ENCODE measurements at regions not wholly inside any gene's neighbourhood (a gene's known extent, or its start where the extent isn't known, plus 50 kb on each side); places are given as distances from the start of the nearest gene placed in this dataset.
A peak's percentile ranks its signal among the peaks of the same experiment; 100 is the strongest.

DNA sequence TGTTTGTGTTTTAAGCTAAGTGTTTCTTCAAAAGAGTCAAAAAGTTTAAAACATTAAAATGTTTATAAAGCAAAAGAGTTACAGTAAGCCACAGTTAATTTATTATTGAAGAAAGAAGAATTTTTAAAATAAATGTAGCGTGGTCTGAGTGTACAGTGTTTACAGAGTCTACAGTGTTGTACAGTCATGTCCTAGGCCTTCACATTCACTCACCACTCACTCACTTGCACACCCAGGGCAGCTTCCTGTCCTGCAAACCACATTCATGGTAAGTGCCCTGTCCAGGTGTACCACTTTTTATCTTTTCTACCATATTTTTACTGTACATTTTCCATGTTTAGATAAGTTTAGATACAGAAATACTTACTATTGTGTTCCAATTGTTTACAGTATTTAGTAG, 239.7 kb upstream of the AGA start:
- H3K4me1 ChIP-seq = no peaks in the 10 kb centered on the region
- H3K4me3 ChIP-seq = no peak overlapping the region
- no peaks in the 10 kb centered on the region for H3K27me3 ChIP-seq
- ATAC-seq = no peak
- no peak for TF ChIP-seq POLR2A (IDR thresholded peaks at IDR 0.05)
- TF ChIP-seq, protein P1, sequence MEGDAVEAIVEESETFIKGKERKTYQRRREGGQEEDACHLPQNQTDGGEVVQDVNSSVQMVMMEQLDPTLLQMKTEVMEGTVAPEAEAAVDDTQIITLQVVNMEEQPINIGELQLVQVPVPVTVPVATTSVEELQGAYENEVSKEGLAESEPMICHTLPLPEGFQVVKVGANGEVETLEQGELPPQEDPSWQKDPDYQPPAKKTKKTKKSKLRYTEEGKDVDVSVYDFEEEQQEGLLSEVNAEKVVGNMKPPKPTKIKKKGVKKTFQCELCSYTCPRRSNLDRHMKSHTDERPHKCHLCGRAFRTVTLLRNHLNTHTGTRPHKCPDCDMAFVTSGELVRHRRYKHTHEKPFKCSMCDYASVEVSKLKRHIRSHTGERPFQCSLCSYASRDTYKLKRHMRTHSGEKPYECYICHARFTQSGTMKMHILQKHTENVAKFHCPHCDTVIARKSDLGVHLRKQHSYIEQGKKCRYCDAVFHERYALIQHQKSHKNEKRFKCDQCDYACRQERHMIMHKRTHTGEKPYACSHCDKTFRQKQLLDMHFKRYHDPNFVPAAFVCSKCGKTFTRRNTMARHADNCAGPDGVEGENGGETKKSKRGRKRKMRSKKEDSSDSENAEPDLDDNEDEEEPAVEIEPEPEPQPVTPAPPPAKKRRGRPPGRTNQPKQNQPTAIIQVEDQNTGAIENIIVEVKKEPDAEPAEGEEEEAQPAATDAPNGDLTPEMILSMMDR (IDR thresholded peaks at IDR 0.05) = no peak
- no peak overlapping the region for H3K27ac ChIP-seq
- DNase-seq = no peak
- intact Hi-C loops (cut with DNase I) = no loop called here
- WGBS, 2 donors = 89 to 95% methylated on average over 1 of the region's 1 CpG
- no peaks in the 10 kb centered on the region for H3K36me3 ChIP-seq (replicated peaks in 1 of 2; ENCODE audit: insufficient read depth in 1 of 2, low read depth in 2 of 2)
- no peaks in the 10 kb centered on the region for H3K9me3 ChIP-seq

DNA sequence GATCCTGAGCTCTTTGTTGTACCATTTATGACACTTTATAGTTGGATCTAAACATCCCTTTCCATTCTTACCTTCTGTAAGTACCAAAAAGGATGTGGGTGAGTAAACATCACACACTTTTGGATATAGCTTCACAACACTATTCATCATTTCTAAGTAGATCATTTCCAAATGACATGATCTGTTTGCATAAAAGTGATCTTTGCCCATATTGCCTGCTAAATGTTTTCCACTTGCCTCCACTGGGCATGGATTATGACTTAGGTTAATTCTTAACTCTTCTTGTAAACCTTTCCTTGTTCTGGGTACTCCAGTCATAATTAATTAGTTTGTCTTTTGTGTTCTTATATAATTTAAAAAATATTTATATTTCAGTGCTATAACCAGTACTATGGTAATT, 244.9 kb upstream of the AGA start:
- H3K27ac ChIP-seq = no peak overlapping the region
- ATAC-seq = no peak
- no peaks in the 10 kb centered on the region for H3K4me1 ChIP-seq
- no peak for DNase-seq
- TF ChIP-seq POLR2A (IDR thresholded peaks at IDR 0.05) = no peak
- TF ChIP-seq, protein P1 (IDR thresholded peaks at IDR 0.05) = no peak
- H3K4me3 ChIP-seq = no peak overlapping the region
- intact Hi-C loops (cut with DNase I) = no loop called here
- no peaks in the 10 kb centered on the region for H3K27me3 ChIP-seq
- H3K36me3 ChIP-seq (replicated peaks in 1 of 2; ENCODE audit: insufficient read depth in 1 of 2, low read depth in 2 of 2) = no peaks in the 10 kb centered on the region
- no peaks in the 10 kb centered on the region for H3K9me3 ChIP-seq

DNA sequence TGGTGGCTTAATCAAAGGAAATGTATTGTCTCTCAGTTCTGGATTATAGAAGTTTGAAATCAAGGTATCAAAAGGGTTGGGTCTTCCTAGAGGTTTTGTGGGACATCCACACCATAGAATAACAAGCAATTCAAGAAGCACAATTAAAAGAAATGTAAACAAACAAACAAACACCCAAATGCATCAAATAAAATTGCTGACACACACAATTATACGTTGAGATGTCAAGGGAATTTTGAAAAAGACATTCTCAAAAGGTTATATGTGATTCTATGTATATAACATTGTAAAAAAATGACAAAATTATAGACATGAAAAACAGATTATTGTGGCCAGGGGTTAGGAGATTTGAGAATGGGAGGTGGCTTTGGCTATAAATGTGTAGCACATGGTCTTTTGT, 250.7 kb upstream of the AGA start:
- no peaks in the 10 kb centered on the region for H3K9me3 ChIP-seq
- TF ChIP-seq, protein P1 (IDR thresholded peaks at IDR 0.05) = no peak
- no peak for TF ChIP-seq POLR2A (IDR thresholded peaks at IDR 0.05)
- intact Hi-C loops (cut with DNase I) = no loop called here
- WGBS, 2 donors = 72 to 79% methylated on average over 1 of the region's 1 CpG
- no peak overlapping the region for H3K27ac ChIP-seq
- H3K4me3 ChIP-seq = no peak overlapping the region
- no peaks in the 10 kb centered on the region for H3K4me1 ChIP-seq
- H3K27me3 ChIP-seq = no peaks in the 10 kb centered on the region
- no peak for ATAC-seq
- DNase-seq = no peak
- H3K36me3 ChIP-seq (replicated peaks in 1 of 2; ENCODE audit: insufficient read depth in 1 of 2, low read depth in 2 of 2) = no peaks in the 10 kb centered on the region

DNA sequence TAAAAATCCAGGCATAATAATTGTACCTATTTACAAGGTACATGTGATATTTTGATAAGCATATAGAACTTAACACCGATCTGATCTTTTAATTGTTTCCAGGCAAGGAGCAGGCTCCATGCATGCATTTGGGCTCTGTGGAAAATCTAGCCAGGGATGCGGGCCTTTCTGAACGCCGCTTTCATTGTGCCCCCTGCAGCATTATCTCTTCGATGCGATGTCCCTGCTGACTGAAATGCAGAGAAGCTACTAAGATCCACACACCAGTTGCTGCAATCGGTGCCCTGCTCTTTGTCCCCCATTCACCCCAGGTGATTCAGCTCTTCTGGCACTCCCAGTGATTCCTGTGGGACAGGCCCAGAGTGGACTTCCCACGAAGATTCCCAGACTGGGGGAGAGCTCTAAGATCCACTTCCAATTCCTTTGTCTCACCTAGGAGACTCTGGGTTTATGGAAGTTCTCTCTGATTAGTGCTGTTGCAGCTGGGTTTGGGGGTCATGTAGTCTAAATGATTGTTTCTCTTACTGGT, 254.3 kb upstream of the AGA start:
- Histone ChIP-seq H3K36me3 (replicated peaks in 1 of 2; ENCODE audit: insufficient read depth in 1 of 2, low read depth in 2 of 2) (no peaks in the 10 kb centered on the region), H3K4me3 (no peak overlapping the region), H3K27ac (no peak overlapping the region), H3K4me1 (peaks cover 11% of the 10 kb centered on the region), H3K27me3 (no peaks in the 10 kb centered on the region), H3K9me3 (no peaks in the 10 kb centered on the region)
- no peak for DNase-seq
- 63 to 73% methylated on average over 8 of the region's 8 CpGs for WGBS, 2 donors
- no peak for TF ChIP-seq POLR2A (IDR thresholded peaks at IDR 0.05)
- TF ChIP-seq, protein P1 (IDR thresholded peaks at IDR 0.05) = no peak
- no peak for ATAC-seq
- intact Hi-C loops (cut with DNase I) = no loop called here

DNA sequence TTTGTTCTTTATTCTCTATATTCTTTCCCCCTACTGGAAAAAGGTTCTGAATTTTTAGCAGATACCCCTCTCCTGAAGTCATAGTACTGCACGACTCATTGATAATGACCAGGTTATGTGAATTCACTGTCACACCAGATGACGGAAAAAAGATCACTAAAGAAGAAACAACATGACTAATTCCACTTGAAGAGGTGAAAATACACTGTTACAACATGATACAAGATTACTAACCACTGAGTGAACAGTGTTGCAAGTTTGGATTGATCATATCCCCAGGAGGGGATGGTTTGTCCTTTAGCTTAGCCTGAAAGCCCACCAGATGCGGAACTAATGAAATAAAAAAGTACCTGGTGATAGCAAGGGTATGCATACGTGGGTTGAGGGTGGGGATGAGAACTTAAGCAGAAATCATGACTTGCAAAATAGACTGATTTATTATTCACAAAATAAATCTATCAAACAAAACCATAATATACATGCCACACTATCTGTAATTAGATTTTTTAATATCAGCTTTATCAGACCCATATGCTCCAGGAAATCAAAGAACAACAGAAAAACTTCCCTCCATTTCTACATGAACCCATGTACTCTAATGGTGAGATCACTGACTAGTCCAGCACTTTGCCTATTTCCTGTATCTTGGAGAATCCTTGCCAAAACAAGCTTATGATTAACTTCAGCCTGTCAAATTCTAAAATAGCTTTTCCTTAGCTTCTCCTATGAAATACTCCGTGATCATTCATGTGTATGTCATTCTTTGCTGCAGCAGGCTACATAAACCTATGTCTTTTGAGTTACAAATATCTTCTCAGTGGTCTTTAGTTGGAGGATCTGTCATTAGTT, 257.4 kb upstream of the AGA start:
- H3K27me3 ChIP-seq = no peaks in the 10 kb centered on the region
- H3K4me1 ChIP-seq = peaks cover 11% of the 10 kb centered on the region
- no peaks in the 10 kb centered on the region for H3K36me3 ChIP-seq (replicated peaks in 1 of 2; ENCODE audit: insufficient read depth in 1 of 2, low read depth in 2 of 2)
- DNase-seq (peak in 1 of 4 donors; percentile 10), ATAC-seq (peak; percentile 92)
- no peak overlapping the region for H3K4me3 ChIP-seq
- no peak overlapping the region for H3K27ac ChIP-seq
- H3K9me3 ChIP-seq = no peaks in the 10 kb centered on the region
- intact Hi-C loops (cut with DNase I) = no loop called here
- TF ChIP-seq, protein P1 (IDR thresholded peaks at IDR 0.05) = no peak
- no peak for TF ChIP-seq POLR2A (IDR thresholded peaks at IDR 0.05)
- WGBS, 2 donors = 54 to 55% methylated on average over 5 of the region's 5 CpGs
